ENCODE measurements at regions not wholly inside any gene's neighbourhood (a gene's known extent, or its start where the extent isn't known, plus 50 kb on each side); places are given as distances from the start of the nearest gene placed in this dataset.

- no peaks in the 10 kb centered on the region for H3K36me3 ChIP-seq (ENCODE audit: insufficient read depth, low read depth, low read length)
- no peaks in the 10 kb centered on the region for H3K9me3 ChIP-seq (ENCODE audit: insufficient read depth, low read depth, low read length)
- no peak overlapping the region; the same call in 1 of the 2 replicates for H3K9ac ChIP-seq (ENCODE audit: low read depth, low read length)
- peaks cover 18% of the 10 kb centered on the region for H3K4me1 ChIP-seq (ENCODE audit: insufficient read depth, low read length)
- peaks cover 6% of the 10 kb centered on the region; the same call in 1 of the 2 replicates for H3K27me3 ChIP-seq (ENCODE audit: insufficient read depth, low read length)
- no peak overlapping the region for H3K27ac ChIP-seq (ENCODE audit: low read length)
- H3K4me3 ChIP-seq (ENCODE audit: low read length): no peak overlapping the region
These were observed 292.1 kb downstream of the SOX11 start for GRCh38 chr2:5984273-5984655.

- H3K4me1 ChIP-seq (ENCODE audit: insufficient read depth, low read length): peaks cover 18% of the 10 kb centered on the region
These were observed 292.8 kb downstream of the SOX11 start for GRCh38 chr2:5984946-5985345.

GRCh38 chr2:5985536-5986385 is 293.6 kb downstream of the SOX11 start:
- Histone ChIP-seq H3K27ac (ENCODE audit: low read length) (no peak overlapping the region), H3K27me3 (ENCODE audit: insufficient read depth, low read length) (peaks cover 6% of the 10 kb centered on the region; the same call in 1 of the 2 replicates), H3K9ac (ENCODE audit: low read depth, low read length) (no peak overlapping the region)

More at GRCh38 chr2:5984946-5985345, 292.8 kb downstream of the SOX11 start:
- H3K4me3 ChIP-seq (ENCODE audit: low read length): no peak overlapping the region
- no peak overlapping the region for H3K9ac ChIP-seq (ENCODE audit: low read depth, low read length)
- H3K36me3 ChIP-seq (ENCODE audit: insufficient read depth, low read depth, low read length): no peaks in the 10 kb centered on the region
- H3K27ac ChIP-seq (ENCODE audit: low read length): no peak overlapping the region
- peaks cover 6% of the 10 kb centered on the region; the same call in 1 of the 2 replicates for H3K27me3 ChIP-seq (ENCODE audit: insufficient read depth, low read length)
- H3K9me3 ChIP-seq (ENCODE audit: insufficient read depth, low read depth, low read length): no peaks in the 10 kb centered on the region

GRCh38 chr2:5986801-5987787 is 294.9 kb downstream of the SOX11 start:
- H3K4me3 ChIP-seq (ENCODE audit: low read length): no peak overlapping the region
- peaks cover 2% of the 10 kb centered on the region; the same call in 1 of the 2 replicates for H3K27me3 ChIP-seq (ENCODE audit: insufficient read depth, low read length)
- no peak overlapping the region for H3K27ac ChIP-seq (ENCODE audit: low read length)
- peaks cover 17% of the 10 kb centered on the region for H3K4me1 ChIP-seq (ENCODE audit: insufficient read depth, low read length)
- no peaks in the 10 kb centered on the region for H3K9me3 ChIP-seq (ENCODE audit: insufficient read depth, low read depth, low read length)
- H3K9ac ChIP-seq (ENCODE audit: low read depth, low read length): no peak overlapping the region
- no peaks in the 10 kb centered on the region for H3K36me3 ChIP-seq (ENCODE audit: insufficient read depth, low read depth, low read length)

More at GRCh38 chr2:5985536-5986385, 293.6 kb downstream of the SOX11 start:
- H3K9me3 ChIP-seq (ENCODE audit: insufficient read depth, low read depth, low read length): no peaks in the 10 kb centered on the region
- H3K4me3 ChIP-seq (ENCODE audit: low read length): no peak overlapping the region
- H3K4me1 ChIP-seq (ENCODE audit: insufficient read depth, low read length): peaks cover 18% of the 10 kb centered on the region
- H3K36me3 ChIP-seq (ENCODE audit: insufficient read depth, low read depth, low read length): no peaks in the 10 kb centered on the region

GRCh38 chr2:5988120-5988519 is 295.9 kb downstream of the SOX11 start:
- no peaks in the 10 kb centered on the region for H3K36me3 ChIP-seq (ENCODE audit: insufficient read depth, low read depth, low read length)
- peaks cover 15% of the 10 kb centered on the region; the same call in 1 of the 2 replicates for H3K4me1 ChIP-seq (ENCODE audit: insufficient read depth, low read length)
- no peaks in the 10 kb centered on the region for H3K9me3 ChIP-seq (ENCODE audit: insufficient read depth, low read depth, low read length)

GRCh38 chr2:5990086-5990485 is 297.9 kb downstream of the SOX11 start:
- Histone ChIP-seq H3K9ac (ENCODE audit: low read depth, low read length) (no peak overlapping the region), H3K4me3 (ENCODE audit: low read length) (no peak overlapping the region), H3K27me3 (ENCODE audit: insufficient read depth, low read length) (no peaks in the 10 kb centered on the region), H3K4me1 (ENCODE audit: insufficient read depth, low read length) (0 out of 2 replicates have a peak, but pooled peaks cover 3% of the 10 kb centered on the region), H3K9me3 (ENCODE audit: insufficient read depth, low read depth, low read length) (no peaks in the 10 kb centered on the region), H3K27ac (ENCODE audit: low read length) (no peak overlapping the region), H3K36me3 (ENCODE audit: insufficient read depth, low read depth, low read length) (no peaks in the 10 kb centered on the region)

More at GRCh38 chr2:5988120-5988519, 295.9 kb downstream of the SOX11 start:
- Histone ChIP-seq H3K9ac (ENCODE audit: low read depth, low read length) (no peak overlapping the region), H3K27me3 (ENCODE audit: insufficient read depth, low read length) (no peaks in the 10 kb centered on the region), H3K4me3 (ENCODE audit: low read length) (no peak overlapping the region), H3K27ac (ENCODE audit: low read length) (no peak overlapping the region)

GRCh38 chr2:5991305-5991968 is 299.3 kb downstream of the SOX11 start:
- Histone ChIP-seq H3K9ac (ENCODE audit: low read depth, low read length) (no peak overlapping the region), H3K27ac (ENCODE audit: low read length) (no peak overlapping the region), H3K4me1 (ENCODE audit: insufficient read depth, low read length) (0 out of 2 replicates have a peak, but pooled peaks cover 3% of the 10 kb centered on the region), H3K27me3 (ENCODE audit: insufficient read depth, low read length) (no peaks in the 10 kb centered on the region), H3K4me3 (ENCODE audit: low read length) (no peak overlapping the region), H3K9me3 (ENCODE audit: insufficient read depth, low read depth, low read length) (no peaks in the 10 kb centered on the region), H3K36me3 (ENCODE audit: insufficient read depth, low read depth, low read length) (no peaks in the 10 kb centered on the region)

GRCh38 chr2:5995832-5996231 is 303.6 kb downstream of the SOX11 start:
- no peak overlapping the region for H3K9ac ChIP-seq (ENCODE audit: low read depth, low read length)
- no peak overlapping the region for H3K27ac ChIP-seq (ENCODE audit: low read length)
- no peak overlapping the region for H3K4me3 ChIP-seq (ENCODE audit: low read length)
- H3K36me3 ChIP-seq (ENCODE audit: insufficient read depth, low read depth, low read length): no peaks in the 10 kb centered on the region
- no peaks in the 10 kb centered on the region for H3K9me3 ChIP-seq (ENCODE audit: insufficient read depth, low read depth, low read length)
- no peaks in the 10 kb centered on the region for H3K27me3 ChIP-seq (ENCODE audit: insufficient read depth, low read length)
- H3K4me1 ChIP-seq (ENCODE audit: insufficient read depth, low read length): peaks cover 4% of the 10 kb centered on the region; the same call in 1 of the 2 replicates

GRCh38 chr2:6008186-6008585 is 316.0 kb downstream of the SOX11 start:
- H3K27ac ChIP-seq (ENCODE audit: low read length): no peak overlapping the region
- no peaks in the 10 kb centered on the region for H3K9me3 ChIP-seq (ENCODE audit: insufficient read depth, low read depth, low read length)
- H3K36me3 ChIP-seq (ENCODE audit: insufficient read depth, low read depth, low read length): no peaks in the 10 kb centered on the region
- H3K9ac ChIP-seq (ENCODE audit: low read depth, low read length): no peak overlapping the region
- H3K27me3 ChIP-seq (ENCODE audit: insufficient read depth, low read length): no peaks in the 10 kb centered on the region
- H3K4me1 ChIP-seq (ENCODE audit: insufficient read depth, low read length): peaks cover 5% of the 10 kb centered on the region; the same call in 1 of the 2 replicates
- no peak overlapping the region for H3K4me3 ChIP-seq (ENCODE audit: low read length)

- Histone ChIP-seq H3K4me1 (ENCODE audit: insufficient read depth, low read length) (peaks cover 5% of the 10 kb centered on the region; the same call in 1 of the 2 replicates), H3K27ac (ENCODE audit: low read length) (no peak overlapping the region), H3K9me3 (ENCODE audit: insufficient read depth, low read depth, low read length) (no peaks in the 10 kb centered on the region), H3K36me3 (ENCODE audit: insufficient read depth, low read depth, low read length) (no peaks in the 10 kb centered on the region), H3K9ac (ENCODE audit: low read depth, low read length) (no peak overlapping the region), H3K4me3 (ENCODE audit: low read length) (no peak overlapping the region), H3K27me3 (ENCODE audit: insufficient read depth, low read length) (no peaks in the 10 kb centered on the region)
These were observed 316.5 kb downstream of the SOX11 start for GRCh38 chr2:6008726-6009125.

- H3K36me3 ChIP-seq (ENCODE audit: insufficient read depth, low read depth, low read length): no peaks in the 10 kb centered on the region
- no peak overlapping the region for H3K27ac ChIP-seq (ENCODE audit: low read length)
- H3K9me3 ChIP-seq (ENCODE audit: insufficient read depth, low read depth, low read length): no peaks in the 10 kb centered on the region
- H3K9ac ChIP-seq (ENCODE audit: low read depth, low read length): no peak overlapping the region
- no peaks in the 10 kb centered on the region for H3K27me3 ChIP-seq (ENCODE audit: insufficient read depth, low read length)
- no peak overlapping the region for H3K4me3 ChIP-seq (ENCODE audit: low read length)
- H3K4me1 ChIP-seq (ENCODE audit: insufficient read depth, low read length): peaks cover 5% of the 10 kb centered on the region; the same call in 1 of the 2 replicates
These were observed 318.0 kb downstream of the SOX11 start for GRCh38 chr2:6010163-6010562.
